Tibial nerve (tissue), 4 donors: ENCODE measurements at regions not wholly inside any gene's neighbourhood (a gene's known extent, or its start where the extent isn't known, plus 50 kb on each side); places are given as distances from the start of the nearest gene placed in this dataset.

Experiments
- DNase-seq, 2 donors: peaks; one replicate each; pipeline ENCODE4 v3.0.0-alpha.2; 2019; ENCODE audit warnings: low spot score in 2 of 2
- H3K27ac ChIP-seq, 4 donors: fragments of 200-600 bp; sonication (generic) in 3 of 4; one replicate each; pipeline ENCODE4 v1.5.1; 2017 to 2019; ENCODE audit warnings: mild to moderate bottlenecking in 1 of 4
- H3K27me3 ChIP-seq, 2 donors: fragments of 200-600 bp; sonication (generic) in 1 of 2; one replicate each; pipeline versions ENCODE4 v1.5.1 to v1.6.0; 2017 to 2019
- H3K36me3 ChIP-seq, 3 donors: fragments of 200-600 bp; sonication (generic); one replicate each; pipeline ENCODE4 v1.5.1; 2018 to 2019
- H3K4me1 ChIP-seq, 4 donors: fragments of 200-600 bp; sonication (generic) in 3 of 4; one replicate each; pipeline ENCODE4 v1.5.1; 2017 to 2019
- H3K4me3 ChIP-seq, 4 donors: fragments of 200-600 bp; sonication (generic) in 3 of 4; one replicate each; pipeline ENCODE4 v1.5.1; 2017 to 2019; ENCODE audit warnings: mild to moderate bottlenecking in 1 of 4, moderate library complexity in 1 of 4
- H3K9me3 ChIP-seq, 4 donors: fragments of 200-600 bp; sonication (generic) in 3 of 4; one replicate each; pipeline ENCODE4 v1.5.1; 2017 to 2019
- CTCF ChIP-seq, 5 experiments: fragments of 200-600 bp in 3 of 5; fragments of 450-650 bp in 2 of 5; sonication (generic) in 3 of 5; IDR thresholded peaks; one replicate each; pipeline ENCODE4 v1.5.1; 2016 to 2019; ENCODE audit warnings: antibody characterized with exemption in 5 of 5, mild to moderate bottlenecking in 3 of 5, moderate library complexity in 2 of 5
- EP300 ChIP-seq, 2 donors: sonication (generic); formaldehyde crosslinking; IDR thresholded peaks; one replicate each; pipeline ENCODE4 v1.6.1; 2017; ENCODE audit warnings: antibody characterized with exemption in 2 of 2, mild to moderate bottlenecking in 1 of 2
- POLR2A ChIP-seq, 2 donors: fragments of 450-650 bp; IDR thresholded peaks; one replicate each; pipeline ENCODE4 v1.6.1; 2017; ENCODE audit warnings: antibody characterized with exemption in 2 of 2, mild to moderate bottlenecking in 2 of 2, moderate library complexity in 2 of 2
- WGBS, 2 donors: methylation state at CpG; one replicate each; pipeline ENCODE4 v1.1.5; 2018; 5-methylcytosine and 5-hydroxymethylcytosine counted together

DNA sequence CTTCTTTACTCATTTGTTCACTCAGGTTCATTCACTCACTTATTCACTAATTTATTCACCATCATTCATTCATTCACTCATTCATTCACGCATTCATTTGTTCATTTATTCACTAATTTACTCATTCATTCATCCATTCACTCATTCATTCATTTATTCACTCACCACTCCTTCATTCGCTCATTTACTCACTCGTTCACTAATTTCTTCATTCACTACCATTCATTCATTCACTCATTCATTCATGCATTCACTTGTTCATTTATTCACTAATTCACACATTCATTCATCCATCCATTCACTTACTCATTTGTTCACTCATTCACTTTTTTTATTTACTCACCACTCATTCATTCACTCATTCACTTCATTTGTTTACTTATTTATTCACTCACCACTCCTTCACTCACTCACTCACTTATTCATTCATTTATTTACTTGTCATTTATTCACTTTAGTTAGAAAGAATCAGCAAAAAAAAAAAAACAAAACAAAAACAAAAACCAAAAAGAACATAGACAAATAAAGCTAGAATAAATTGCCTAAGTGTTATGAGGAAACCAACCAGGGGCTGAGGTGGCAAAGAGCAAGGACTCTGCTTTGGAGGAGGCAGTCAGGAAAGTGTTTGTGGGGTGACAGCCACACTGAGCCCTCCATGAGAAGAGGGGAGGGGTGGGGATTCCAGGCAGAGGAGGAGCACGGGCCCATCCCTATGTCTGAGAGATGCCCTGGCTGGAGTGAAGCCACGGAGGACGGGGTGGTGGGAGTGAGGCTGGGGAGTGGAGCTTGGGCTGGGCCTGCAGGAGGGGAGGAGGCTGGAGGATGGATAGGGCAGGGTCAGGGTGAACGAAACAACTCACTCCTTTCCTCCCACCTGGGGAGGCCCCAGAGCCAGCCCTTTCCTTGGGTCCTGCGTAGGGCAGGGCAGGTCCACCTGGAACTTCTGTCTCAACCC is 129.2 kb upstream of the WNT4 start:
- TF ChIP-seq POLR2A (IDR thresholded peaks at IDR 0.05) (no peak), CTCF (IDR thresholded peaks at IDR 0.05) (no peak)
- no peak overlapping the region for H3K4me3 ChIP-seq
- WGBS, 2 donors: 52 to 66% methylated on average over 8 of the region's 8 CpGs
- no peaks in the 10 kb centered on the region for H3K4me1 ChIP-seq
- H3K9me3 ChIP-seq: no peaks in the 10 kb centered on the region
- DNase-seq: no peak
- H3K27me3 ChIP-seq: peaks cover 0 to 25% of the 10 kb centered on the region in 2 donors
- no peak overlapping the region for H3K27ac ChIP-seq
- no peaks in the 10 kb centered on the region for H3K36me3 ChIP-seq

DNA sequence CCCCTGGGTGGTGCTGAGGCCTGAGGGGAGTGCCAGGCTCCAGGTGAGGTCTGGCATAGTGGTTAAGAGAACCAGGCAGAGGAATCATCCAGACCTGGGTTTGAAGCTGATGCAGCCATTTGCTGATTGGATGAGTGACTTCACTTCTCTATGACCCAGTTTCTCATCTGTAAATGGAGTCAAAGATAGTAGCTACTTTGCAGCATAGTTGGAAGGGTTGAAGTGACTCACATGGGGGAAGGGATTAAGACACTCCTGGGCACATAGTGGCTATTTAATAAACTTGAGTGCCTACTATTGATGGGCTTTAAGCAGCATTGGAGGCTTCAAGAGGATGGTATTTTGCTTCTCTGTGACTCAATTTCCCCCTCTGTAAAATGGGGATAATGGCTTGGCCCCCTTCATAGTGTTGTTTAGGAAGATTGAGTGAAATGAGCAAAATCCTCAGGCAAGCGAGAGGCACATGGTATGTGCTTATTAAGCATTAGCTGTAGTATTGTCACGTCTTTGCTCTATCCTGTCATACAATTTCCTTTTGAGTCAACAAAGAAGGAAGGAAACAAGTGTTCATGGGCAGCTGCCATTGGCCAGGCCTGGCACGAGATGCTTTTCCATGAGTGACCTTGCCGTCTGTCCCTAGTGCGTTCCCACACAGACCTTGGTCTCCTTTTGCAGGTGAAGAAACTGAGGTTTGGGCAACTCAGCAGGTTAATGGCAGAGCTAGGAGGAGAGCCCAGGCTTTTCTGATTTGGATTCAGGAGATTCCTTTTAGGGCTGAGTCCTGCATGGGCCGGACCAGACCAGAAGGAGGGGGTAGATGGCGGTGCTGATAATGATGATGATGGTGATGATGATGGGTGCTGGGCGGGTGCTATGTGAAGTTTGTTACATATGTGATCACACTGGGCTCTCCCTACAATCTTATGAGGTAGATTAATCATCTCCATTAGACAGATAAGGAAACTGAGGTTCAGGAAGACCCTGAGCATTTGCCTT is 131.1 kb upstream of the WNT4 start:
- Histone ChIP-seq H3K9me3 (no peaks in the 10 kb centered on the region), H3K27me3 (peaks cover 0 to 25% of the 10 kb centered on the region in 2 donors), H3K36me3 (no peaks in the 10 kb centered on the region), H3K4me3 (no peak overlapping the region), H3K4me1 (no peaks in the 10 kb centered on the region), H3K27ac (no peak overlapping the region)
- no peak for DNase-seq
- TF ChIP-seq EP300 (IDR thresholded peaks at IDR 0.05) (no peak), POLR2A (IDR thresholded peaks at IDR 0.05) (no peak), CTCF (IDR thresholded peaks at IDR 0.05) (no peak)
- 82 to 84% methylated on average over 8 of the region's 8 CpGs for WGBS, 2 donors

DNA sequence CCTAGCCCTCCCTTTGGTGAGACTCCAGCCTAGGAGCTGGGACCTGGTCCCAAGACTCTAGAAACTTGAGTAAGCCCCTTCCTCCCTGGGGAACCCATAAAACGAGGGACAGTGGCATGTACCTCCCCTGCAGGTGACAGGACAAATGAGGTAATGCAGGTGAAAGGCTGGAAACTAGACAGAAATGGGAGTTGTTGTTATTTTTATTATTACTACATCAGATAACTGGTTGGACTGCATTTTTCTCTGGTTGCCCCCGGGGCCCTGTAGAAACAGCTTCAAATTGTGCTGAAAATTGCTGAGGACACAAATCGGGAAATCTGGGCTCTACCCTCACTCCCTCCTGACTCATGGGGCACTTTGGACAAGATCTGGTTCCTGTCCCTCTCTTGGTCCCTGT is 132.3 kb upstream of the WNT4 start:
- no peak for DNase-seq
- Histone ChIP-seq H3K27me3 (peaks cover 0 to 25% of the 10 kb centered on the region in 2 donors), H3K4me3 (no peak overlapping the region), H3K4me1 (no peaks in the 10 kb centered on the region), H3K27ac (no peak overlapping the region), H3K9me3 (peaks cover 0 to 4% (median 0%) of the 10 kb centered on the region in 4 donors), H3K36me3 (no peaks in the 10 kb centered on the region)
- TF ChIP-seq CTCF (IDR thresholded peaks at IDR 0.05) (no peak), EP300 (IDR thresholded peaks at IDR 0.05) (no peak), POLR2A (IDR thresholded peaks at IDR 0.05) (no peak)
- WGBS, 2 donors: 71 to 76% methylated on average over 3 of the region's 3 CpGs

GRCh38 chr1:22275626-22276395 is 132.9 kb upstream of the WNT4 start:
- H3K4me1 ChIP-seq: no peaks in the 10 kb centered on the region
- H3K4me3 ChIP-seq: no peak overlapping the region
- WGBS, 2 donors: 34 to 39% methylated on average over 16 of the region's 16 CpGs
- H3K27ac ChIP-seq: no peak overlapping the region
- DNase-seq: peak in 1 of 2 donors; percentile 40
- no peaks in the 10 kb centered on the region for H3K36me3 ChIP-seq
- peaks cover 0 to 10% (median 0%) of the 10 kb centered on the region in 4 donors for H3K9me3 ChIP-seq
- peaks cover 0 to 25% of the 10 kb centered on the region in 2 donors for H3K27me3 ChIP-seq
- TF ChIP-seq EP300 (IDR thresholded peaks at IDR 0.05) (no peak), CTCF (IDR thresholded peaks at IDR 0.05) (peak; percentile 25 to 64 (median 57)), POLR2A (IDR thresholded peaks at IDR 0.05) (no peak)
